ENCODE measurements at regions not wholly inside any gene's neighbourhood (a gene's known extent, or its start where the extent isn't known, plus 50 kb on each side); places are given as distances from the start of the nearest gene placed in this dataset.

DNA sequence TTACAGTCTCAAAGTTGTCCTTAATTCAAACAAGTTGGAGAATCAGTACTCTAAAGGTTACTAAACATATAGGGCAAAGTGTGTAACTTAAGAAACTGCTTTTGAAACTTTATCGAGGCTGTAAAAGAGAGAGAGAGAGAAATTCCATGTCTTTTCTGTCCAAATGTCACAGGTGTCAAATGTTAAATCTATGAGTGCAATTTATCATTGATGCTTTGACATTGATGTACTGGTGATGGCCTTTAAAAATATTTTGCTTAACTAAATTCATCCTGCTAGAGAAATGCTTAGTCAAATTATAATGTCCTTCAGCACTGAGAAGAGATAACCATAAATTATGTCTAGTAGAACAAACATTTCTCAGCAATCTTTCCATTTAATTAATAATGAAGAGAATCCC is 1602.1 kb upstream of the TMEFF2 start:
- DNase-seq = no peak

DNA sequence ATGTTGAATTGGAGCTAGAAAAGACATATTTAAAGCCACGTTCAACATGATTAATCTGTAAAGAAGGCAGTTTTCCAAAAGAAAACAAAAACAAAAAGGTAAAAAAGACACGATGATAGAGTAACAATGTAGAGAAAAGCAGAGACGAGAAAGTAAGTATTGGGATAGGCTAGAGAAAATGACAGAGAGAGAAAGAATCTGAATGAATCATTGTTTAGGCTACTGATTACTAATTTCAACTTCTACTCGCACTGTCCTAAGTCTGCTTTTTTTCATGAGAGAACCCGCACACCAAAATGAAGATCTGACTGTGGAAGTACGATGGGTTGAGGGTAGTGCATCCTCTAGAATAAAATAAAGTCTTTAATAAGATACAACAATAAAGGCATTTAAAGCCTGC is 1599.2 kb upstream of the TMEFF2 start:
- DNase-seq = no peak

DNA sequence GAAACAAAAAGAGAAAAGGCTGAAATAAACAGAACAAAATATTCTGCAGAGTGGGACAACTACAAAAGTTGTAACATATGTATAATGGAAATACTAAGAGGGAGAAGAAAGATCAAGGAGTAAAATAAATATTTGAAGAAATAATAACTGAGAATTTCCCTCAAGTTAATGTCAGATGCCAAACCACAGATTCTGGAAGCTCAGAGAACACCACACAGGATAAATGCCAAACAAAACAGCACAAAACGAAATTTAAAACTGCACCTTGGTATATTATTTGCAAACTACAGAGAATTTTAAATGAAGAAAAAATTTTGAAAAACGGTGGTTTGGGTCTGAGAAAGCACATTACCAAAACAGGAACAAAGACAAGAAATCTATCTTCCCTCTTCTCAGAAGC is 1588.9 kb upstream of the TMEFF2 start:
- no peak for DNase-seq

DNA sequence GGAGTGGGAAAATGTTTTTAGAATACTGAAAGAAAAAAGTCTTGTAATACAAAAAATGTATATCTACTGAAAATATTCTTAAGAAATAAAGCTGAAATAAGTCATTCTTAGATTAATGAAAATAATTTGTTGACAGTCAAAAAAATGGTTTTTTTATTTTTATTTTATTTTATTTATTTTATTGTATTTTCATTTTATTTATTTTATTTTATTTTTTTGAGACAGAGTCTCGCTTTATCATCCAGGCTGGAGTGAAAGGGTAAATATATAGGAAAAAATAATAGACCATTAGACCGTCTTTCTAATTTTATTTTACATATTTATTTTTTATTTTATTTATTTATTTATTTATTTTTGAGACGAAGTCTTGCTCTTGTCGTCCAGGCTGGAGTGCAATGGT is 1583.6 kb upstream of the TMEFF2 start:
- no peak for DNase-seq

DNA sequence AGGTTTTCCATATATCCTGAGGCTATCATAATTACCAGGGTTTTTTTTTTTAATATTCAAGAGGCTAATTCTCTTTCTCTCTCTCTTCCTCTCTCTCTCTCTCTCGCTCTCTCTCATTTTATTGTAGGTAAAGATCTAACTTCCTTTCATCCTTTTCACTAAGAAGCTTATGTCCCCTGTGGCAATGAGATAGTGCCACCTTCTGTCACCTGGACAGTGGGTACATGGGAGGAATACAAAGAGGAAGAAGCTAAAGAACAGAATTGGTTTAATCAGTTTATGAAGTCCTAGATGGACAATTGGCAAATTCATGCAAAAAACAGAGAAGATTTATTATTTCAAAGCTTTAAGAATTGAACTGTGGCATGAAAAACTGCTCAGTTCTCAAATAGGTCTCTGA is 1582.3 kb upstream of the TMEFF2 start:
- no peak for DNase-seq

DNA sequence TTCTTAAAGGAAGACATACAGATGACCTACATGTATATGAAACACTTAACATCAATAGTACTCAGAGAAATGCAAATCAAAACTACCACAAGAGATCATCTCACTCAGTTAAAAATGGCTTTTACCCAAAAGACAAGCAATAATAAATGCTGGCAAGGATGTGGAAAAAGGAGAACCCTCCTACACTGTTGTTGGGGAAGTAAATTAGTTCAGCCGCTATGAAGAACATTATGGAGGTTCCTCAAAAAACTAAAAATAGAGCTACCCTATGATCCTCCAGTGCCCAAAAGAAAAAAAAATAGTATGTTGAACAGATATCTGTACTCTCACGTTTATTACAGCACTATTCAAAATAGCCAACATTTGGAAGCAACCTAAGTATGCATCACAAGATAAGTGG is 1579.4 kb upstream of the TMEFF2 start:
- no peak for DNase-seq

DNA sequence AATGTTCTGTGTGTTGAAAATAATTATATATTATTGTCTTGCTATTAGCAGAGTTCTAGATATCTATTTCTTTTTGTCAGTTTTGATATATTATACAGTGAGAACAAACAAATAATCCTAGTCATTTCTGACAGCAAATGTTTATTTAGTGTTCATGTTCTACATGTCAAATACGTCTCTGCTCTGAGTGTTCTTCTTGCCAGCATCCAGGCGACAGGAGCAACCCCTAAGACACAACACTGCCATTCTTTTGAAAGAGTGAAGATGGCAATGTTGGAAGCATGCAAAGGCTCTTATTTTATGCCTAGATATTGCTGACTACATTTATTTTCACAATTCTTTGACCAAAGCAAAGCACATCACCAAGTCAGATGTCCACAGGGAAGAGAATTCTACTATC is 1556.6 kb upstream of the TMEFF2 start:
- DNase-seq = no peak

DNA sequence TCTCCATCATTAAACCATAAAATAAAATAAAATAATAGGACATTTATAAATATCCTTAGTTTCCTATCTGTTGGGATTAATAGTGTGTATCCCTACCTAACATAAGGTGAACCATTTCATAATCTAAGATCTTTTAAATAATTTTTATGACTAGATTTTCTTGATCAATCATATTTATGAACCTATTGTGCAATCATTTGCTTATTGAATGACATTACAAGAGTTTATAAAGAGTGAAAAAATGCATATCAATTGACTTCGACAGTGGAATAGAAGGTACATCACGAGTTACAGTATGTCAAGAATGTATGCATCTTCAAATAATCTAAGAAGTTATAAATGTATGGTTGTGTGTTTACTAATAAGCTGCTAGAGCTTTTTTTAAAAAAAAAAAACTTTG is 1554.8 kb upstream of the TMEFF2 start:
- no peak for DNase-seq

DNA sequence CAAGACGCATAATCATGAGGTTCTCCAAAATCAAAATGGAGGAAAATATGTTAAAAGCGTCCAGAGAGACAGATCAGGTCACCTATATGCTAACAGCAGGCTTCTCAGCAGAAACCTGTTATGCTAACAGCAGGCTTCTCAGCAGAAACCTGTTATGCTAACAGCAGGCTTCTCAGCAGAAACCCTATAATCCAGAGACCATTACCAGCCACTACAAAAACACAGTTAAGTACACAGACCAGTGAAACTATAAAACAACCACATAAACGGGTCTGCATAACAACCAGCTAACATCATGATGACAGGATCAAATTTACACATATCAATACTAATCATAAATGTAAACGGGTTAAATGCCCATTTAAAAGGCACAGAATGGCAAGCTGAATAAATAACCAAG is 1548.4 kb upstream of the TMEFF2 start:
- no peak for DNase-seq

DNA sequence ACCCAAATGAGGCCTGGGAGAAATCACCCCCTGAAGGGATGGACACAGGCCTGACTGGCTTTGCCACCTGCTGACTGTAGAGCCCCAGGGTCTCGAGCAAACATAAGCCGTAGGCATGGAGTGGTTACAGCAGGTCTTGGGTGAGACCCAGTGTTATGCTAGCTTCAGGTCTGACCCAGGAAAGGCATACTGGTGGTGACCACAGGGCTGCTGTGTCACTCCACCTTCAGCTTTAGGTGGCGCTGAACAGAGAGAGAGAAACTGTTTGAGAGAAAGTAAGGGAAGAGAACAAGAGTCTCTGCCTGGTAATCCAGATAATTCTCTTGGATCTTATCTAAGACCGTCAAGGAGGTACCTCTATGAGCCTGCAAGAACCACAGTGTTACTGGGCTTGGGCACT is 1544.2 kb upstream of the TMEFF2 start:
- no peak for DNase-seq

DNA sequence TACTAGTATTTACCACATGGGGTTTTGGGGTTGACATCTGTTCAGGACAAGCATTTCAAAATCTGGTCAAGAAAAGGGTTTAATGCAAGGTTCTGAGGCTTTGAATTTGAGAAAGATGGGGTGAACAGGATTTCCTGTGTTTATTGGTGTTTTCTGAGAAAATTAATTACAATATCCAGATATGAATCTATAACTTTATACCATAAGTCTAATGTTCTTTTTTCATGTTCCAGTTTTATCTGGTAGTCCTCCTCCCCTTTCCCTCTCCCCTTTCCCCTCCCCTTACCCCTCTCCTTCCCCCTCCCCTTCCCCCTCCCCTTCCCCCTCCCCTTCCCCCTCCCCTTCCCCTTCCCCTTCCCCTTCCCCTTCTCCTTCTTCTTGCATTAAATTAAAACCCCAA is 1518.2 kb upstream of the TMEFF2 start:
- no peak for DNase-seq

DNA sequence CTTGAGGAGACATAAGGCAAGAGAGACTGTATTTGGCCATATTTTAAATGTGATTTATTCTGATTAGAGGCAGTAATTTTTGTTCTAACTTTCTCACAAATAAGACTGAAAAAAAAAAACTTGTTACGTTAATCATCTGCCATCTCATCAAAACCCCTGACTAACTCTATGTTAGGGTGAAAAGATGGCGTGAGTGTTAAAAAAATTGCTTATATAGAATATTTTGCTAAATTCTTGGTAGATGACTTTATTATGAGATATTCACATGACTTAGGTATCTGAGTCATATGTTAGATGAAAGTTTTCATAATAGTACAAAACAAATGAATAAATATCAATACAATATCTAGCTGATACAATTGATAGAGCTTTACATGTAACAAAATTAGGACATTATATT is 1508.7 kb upstream of the TMEFF2 start:
- no peak for DNase-seq

DNA sequence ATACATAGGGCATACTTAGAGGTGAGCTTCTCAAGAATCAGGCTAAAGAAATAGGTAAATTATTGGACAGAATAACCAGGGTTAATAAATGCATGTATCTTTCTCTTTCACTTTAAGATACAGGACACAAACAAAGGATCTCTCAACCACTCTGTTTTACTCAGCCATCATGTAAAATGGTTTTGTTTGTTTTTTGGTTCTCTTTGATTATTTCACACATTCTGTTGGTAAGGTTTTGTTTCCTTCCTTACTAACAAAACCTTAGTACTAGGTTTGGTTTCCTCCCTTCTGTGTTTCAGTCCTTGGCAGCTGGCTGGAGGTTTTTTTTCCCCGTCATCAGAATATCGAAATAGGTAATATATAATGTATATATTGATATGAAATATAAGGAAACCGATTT is 1506.8 kb upstream of the TMEFF2 start:
- no peak for DNase-seq

DNA sequence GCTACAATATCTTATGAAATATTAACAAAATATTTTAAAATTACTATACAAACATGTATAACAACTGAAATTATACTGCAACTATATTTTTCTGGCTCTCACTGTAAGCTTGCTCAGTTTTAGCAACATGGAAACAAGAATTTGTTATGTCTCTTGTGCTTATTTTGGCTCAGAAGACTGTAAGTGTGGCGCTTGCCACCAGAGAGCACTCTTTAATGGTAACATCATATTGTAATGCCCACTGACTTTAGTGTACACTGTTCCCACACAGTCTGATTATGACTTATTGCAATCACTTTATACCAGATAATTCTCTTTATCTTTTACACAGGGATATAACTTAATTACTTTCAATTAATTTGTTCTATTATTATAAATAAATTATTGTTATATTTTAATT is 1500.6 kb upstream of the TMEFF2 start:
- DNase-seq = no peak

DNA sequence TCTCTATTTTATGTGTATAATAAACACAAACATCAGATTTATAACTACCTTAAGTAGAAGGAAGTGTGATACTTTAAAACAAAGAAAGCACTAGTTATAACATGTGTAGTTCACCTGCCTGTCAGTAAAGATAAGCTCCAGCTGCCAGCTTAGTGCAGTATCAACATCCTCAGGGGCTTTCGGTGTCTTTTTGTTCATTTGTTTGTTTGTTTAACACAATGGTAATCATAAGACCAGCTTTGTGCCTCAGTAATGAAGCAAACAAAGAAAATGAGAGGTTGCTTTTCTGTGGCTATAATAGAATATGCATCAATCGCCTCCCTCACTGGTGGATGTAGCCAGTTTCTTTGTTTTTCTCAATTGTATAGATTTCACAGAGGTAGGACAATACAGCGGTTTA is 1499.0 kb upstream of the TMEFF2 start:
- no peak for DNase-seq

DNA sequence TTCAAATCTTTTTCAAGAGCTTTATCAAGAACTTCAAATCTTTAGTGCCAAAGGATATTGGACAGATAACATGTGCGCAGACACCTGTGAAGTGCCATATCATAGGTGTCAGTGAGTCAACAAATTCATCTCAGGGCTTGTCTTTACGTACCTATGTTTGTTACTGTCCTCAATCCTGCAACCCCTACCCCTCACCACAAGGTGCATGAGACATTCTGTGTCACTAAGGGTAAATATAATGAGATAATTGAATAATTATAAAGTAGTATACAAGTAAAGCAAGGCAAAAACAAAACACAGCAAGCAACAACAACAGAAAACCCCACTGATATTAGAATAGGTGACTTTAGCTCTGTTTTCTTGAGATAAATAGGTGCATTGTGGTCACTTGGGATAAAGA is 1495.8 kb upstream of the TMEFF2 start:
- DNase-seq = no peak

DNA sequence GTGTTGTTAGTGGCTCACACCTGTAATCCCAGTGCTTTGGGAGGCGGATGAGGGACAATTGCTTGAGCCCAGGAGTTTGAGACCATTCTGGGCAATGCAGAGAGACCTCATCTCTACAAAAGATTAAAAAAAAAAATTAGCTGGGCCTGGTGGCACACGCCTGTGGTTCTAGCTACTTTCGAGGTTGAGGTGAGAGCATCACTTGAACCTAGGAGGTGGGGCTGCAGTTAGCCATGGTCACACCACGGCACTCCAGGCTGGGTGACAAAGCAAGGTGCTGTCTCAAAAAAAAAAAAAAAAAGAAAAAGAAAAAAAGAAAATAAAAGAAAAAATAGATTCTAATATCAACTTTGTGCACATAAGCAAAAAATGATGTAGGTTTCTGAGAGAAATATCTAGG is 1492.5 kb upstream of the TMEFF2 start:
- no peak for DNase-seq

DNA sequence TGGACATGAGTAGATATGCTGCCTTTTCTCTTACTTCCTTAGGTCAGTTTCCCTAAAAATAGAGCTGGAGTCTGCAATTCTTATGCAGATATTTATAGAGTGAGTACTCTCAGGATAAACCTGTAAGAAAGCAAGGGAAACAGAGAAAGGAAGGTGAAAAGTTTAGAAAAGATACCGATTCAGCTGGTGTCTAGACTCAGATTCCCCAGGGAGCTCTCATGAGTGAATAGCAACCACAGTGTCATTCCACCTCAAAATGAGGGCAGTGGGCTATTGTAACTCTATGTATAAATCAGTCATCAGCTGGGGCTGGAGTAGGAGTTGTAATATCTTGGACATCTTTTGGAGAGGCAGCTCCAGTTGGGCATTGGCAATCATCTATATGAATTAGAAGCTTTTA is 1485.1 kb upstream of the TMEFF2 start:
- no peak for DNase-seq

DNA sequence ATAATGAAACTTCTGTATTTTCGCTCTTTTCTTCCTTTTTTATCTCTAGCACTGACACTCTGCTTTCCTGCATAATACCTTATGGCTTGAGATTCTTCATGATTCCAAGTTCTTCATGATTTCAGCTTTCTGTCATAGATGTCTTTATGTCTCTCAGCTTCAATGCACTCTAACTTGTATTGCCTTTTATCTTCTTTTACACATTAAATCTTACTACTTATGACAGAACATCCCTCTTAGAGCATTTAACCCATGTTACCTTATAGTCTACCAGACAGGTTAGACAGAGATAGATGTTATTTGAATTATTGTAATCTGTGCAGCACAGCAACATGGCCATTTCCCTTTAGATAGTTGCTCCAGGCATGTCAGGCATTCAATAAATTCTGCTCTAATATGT is 1475.7 kb upstream of the TMEFF2 start:
- DNase-seq = no peak

DNA sequence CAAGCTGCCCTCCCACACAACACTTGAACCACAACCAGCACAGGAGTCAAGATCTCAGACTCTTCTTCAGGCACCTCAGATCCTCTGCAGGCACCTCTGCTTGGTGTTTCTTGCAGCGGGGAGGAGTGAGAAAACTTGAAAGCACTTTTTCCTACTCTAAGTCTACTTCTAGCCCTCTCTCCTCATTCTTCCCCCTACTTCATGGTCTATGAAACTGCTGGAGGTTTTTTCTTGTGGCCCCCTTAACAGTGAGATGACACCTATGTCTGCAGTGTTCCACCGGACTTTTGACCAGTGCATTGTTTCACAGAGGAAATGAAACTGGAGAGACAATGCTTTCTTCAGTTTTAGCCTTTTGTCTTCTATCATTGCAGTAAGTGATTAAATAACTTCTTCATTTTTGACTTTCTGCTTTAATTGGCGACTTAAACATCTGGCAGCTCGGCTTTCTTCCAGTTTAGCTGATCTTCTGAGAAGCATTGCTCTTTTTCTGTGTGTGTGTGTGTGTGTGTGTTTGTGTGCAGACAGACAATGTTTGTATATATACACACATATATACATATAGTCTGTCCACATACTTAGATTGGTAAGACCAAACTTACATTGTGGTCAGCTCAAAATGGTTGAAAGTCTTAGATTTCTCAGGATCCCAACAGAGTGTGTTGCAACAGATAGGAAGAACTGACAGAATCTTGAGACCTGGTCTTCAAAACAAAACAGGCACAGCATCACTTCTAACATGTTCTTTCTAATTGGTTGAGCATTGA is 1474.0 kb upstream of the TMEFF2 start:
- no peak for DNase-seq

DNA sequence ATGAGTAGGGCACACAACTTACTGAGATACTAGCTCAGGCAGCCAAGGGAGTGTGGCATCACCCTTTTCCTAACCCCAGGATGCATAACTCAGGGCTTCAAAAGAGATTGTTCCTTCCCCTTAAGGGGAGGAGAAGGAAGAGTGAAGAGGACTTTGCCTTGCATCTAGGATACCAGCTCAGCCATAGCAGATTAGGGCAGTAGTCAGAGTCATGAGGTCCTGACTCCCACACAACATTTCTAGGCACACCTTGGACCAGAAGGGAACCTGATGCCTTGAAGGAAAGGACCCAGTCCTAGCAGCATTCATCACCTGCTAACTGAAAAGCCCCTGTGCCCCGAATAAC is 1433.2 kb upstream of the TMEFF2 start:
- DNase-seq = no peak

DNA sequence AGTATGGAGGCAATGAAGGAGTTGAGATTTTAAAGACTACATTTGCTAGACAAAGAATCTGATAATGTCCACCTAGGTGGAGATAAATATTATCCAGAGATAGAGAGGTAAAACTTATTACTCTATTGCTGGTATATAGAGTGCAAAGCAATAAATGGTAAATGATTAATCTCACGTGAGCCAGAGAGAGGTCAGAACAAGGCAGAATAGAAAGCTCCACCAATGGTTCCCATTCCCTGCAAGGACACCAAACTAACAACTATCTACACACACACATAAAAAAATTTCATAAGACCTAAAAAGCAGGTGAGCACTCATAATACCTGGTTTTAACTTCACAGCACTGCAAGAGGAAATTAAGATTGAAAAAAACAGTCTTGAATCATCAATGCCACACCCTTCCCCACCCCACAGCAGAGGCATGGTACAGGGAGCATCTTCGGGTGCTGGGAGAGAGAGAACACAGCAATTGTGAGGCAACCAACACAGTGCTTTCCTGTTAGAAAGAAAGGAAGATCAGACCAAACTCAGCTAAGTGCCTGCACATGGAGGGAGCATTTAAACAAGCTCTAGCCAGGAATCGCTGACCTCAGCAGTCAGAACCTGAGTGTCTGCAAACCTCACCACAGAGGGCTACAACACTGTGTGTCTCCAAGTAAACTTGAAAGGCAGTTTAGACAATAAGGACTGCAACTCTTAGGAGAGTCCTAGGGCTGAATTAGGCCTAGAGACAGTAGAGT is 1432.6 kb upstream of the TMEFF2 start:
- DNase-seq = no peak

DNA sequence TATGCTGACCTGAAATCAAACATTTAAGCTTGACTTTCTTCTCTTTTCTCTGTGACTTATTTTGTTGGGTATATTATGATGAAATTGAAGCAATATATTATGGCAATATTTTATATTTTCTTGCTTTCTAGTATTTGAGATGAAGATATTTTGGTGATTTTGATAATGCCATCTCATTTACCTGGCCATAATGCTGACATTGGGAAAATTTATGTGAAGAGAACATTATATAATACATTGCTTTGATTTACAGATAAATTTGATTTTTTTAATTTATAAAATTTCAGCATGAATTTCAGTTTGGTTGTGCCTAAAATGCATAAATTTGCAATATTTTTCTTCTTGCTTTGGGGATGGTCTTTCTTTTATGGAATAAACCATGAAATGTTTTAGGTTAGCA is 1413.7 kb upstream of the TMEFF2 start:
- no peak for DNase-seq

DNA sequence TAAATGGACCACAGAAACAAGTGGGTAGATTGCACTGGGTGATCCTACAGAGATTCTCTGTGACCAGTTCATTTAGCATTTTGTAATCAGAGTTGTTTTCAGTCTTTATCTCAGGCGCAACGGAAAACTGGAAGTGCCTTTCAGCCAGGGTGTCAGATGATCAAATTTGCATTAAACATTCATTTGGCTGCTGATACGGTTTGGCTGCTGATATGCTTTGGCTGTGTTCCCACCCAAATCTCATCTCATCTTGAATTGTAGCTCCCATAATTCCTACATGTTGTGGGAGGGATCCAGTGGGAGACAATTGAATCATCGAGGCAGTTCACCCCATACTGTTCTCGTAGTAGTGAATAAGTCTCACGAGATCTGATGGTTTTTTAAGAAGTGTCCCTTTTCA is 1396.1 kb upstream of the TMEFF2 start:
- DNase-seq = no peak

DNA sequence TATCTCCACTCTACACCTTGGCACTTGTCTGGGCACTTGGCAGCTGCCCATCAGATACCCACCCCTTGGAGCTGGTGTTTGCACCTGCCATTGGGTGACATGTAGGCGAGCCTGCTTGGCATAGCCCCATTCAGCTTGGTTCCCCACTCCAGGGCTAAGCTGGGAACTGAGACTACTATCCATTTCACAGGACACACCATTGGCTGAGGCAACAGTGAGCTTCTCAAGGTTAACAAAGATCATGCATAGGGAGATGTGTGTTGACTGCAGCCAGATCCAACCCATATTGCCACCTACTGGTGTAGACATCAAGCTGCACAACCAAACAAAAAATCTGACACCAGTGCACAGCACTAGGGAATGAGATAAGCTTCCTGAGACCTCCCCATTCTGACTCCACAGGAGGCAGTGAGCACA is 1389.8 kb upstream of the TMEFF2 start:
- DNase-seq = no peak
